ENCODE measurements at regions not wholly inside any gene's neighbourhood (a gene's known extent, or its start where the extent isn't known, plus 50 kb on each side); places are given as distances from the start of the nearest gene placed in this dataset.

- TF ChIP-seq CTCF (IDR thresholded peaks at IDR 0.05 in 2 of 3, conservative IDR thresholded peaks at IDR 0.05 in 1 of 3; ENCODE audit: borderline replicate concordance in 1 of 3, insufficient read depth in 1 of 3, low read depth in 2 of 3, low read length in 2 of 3), result no peak
- no peak for TF ChIP-seq POLR2A (IDR thresholded peaks at IDR 0.05; ENCODE audit: borderline replicate concordance, extremely low read depth, insufficient read depth, insufficient read length)
- no peak for TF ChIP-seq EZH2phosphoT487 (IDR thresholded peaks at IDR 0.05; ENCODE audit: borderline replicate concordance)
- TF ChIP-seq, protein P1, sequence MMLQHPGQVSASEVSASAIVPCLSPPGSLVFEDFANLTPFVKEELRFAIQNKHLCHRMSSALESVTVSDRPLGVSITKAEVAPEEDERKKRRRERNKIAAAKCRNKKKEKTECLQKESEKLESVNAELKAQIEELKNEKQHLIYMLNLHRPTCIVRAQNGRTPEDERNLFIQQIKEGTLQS (IDR thresholded peaks at IDR 0.05), result no peak
These were observed 357.2 kb downstream of the SEC23A start for GRCh38 chr14:38745861-38746260.

Data from HCT116 (cell line).